Mammary epithelial cell (primary cell): ENCODE measurements at regions not wholly inside any gene's neighbourhood (a gene's known extent, or its start where the extent isn't known, plus 50 kb on each side); places are given as distances from the start of the nearest gene placed in this dataset.

Experiments used
- CTCF ChIP-seq, 2 donors: IDR thresholded peaks in 1 of 2; conservative IDR thresholded peaks in 1 of 2; 2 replicates each; pipeline ENCODE4 v1.5.1; 2011 to 2012; ENCODE audit warnings: inconsistent platforms in 2 of 2, low read length in 2 of 2, mild to moderate bottlenecking in 2 of 2, control low read depth in 1 of 2, low read depth in 1 of 2; ENCODE audit not compliant: insufficient read depth in 1 of 2; ENCODE audit errors: extremely low read depth in 1 of 2
- EZH2 ChIP-seq: IDR thresholded peaks from 2 replicates; pipeline ENCODE4 v1.6.1; 2012; ENCODE audit warnings: low read length, inconsistent platforms, borderline replicate concordance

GRCh38 chr14:87153901-87154300, 839.1 kb downstream of the GALC start:
- no peak for TF ChIP-seq EZH2
- no peak for TF ChIP-seq CTCF (conservative IDR thresholded peaks at IDR 0.05 in 1 of 2, IDR thresholded peaks at IDR 0.05 in 1 of 2; ENCODE audit: extremely low read depth in 1 of 2, insufficient read depth in 1 of 2, low read depth in 1 of 2, low read length in 2 of 2)
